GM06990 (cell line): ENCODE measurements at regions not wholly inside any gene's neighbourhood (a gene's known extent, or its start where the extent isn't known, plus 50 kb on each side); places are given as distances from the start of the nearest gene placed in this dataset.
"Not testable (repeated sequence)": the region's sequence is repeated elsewhere in the genome, so short reads cannot be mapped to it uniquely, and the experiment has no call there.

Experiments
- DNase-seq: peaks from one replicate; pipeline ENCODE4 v3.0.0-alpha.2; 2011; ENCODE audit not compliant: insufficient read length; ENCODE audit errors: extremely low read depth
- H3K27me3 ChIP-seq: replicated peaks from 2 replicates; pipeline ENCODE4 v1.6.0; 2011; ENCODE audit warnings: low read length; ENCODE audit not compliant: control insufficient read depth, insufficient read depth
- H3K36me3 ChIP-seq: 2 replicates; pipeline ENCODE4 v1.5.1; 2011; ENCODE audit warnings: low read length; ENCODE audit not compliant: control insufficient read depth, insufficient read depth
- H3K4me3 ChIP-seq: replicated peaks from 2 replicates; pipeline ENCODE4 v1.5.1; 2011; ENCODE audit warnings: low read depth, mild to moderate bottlenecking, control low read depth, low read length
- TF ChIP-seq, protein P1 (sequence below): IDR thresholded peaks from 2 replicates; pipeline ENCODE4 v1.5.1; 2011; ENCODE audit warnings: low read length, control low read depth, mild to moderate bottlenecking, inconsistent platforms; ENCODE audit not compliant: insufficient read depth, poor library complexity, severe bottlenecking

DNA sequence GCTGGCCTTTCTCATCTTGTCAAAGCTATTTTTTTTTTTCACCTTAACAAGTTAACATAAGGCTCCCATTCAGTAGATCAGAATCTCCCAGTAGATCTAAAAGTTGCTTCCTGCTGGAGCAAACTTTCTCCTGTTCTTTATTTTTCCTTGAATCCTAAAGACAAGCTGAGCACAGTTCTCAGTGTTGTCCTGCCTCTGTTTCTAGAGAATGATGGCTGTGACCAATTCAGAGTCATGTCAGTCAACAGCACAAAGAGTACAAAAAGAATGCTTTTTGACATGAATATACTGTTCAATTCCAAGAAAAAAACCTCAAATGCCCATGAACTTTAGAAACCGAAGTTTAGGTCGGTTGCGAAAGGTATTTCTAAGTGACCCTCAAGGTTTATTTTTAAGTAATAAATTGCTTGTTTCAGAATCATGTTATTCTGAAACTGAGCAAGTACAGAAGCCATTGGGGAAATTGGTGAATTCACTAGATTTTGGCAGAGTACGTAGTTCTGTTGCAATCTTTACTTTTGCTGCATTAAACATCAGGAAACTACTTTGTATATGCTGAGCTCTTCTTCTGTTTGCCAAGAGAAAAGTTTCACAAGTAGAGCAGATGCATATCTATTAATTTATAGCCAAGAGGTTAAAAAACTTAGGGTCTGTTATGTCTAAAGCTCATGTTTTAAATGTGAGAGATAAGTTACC lies 161.7 kb upstream of the RPS23 start:
- TF ChIP-seq, protein P1, sequence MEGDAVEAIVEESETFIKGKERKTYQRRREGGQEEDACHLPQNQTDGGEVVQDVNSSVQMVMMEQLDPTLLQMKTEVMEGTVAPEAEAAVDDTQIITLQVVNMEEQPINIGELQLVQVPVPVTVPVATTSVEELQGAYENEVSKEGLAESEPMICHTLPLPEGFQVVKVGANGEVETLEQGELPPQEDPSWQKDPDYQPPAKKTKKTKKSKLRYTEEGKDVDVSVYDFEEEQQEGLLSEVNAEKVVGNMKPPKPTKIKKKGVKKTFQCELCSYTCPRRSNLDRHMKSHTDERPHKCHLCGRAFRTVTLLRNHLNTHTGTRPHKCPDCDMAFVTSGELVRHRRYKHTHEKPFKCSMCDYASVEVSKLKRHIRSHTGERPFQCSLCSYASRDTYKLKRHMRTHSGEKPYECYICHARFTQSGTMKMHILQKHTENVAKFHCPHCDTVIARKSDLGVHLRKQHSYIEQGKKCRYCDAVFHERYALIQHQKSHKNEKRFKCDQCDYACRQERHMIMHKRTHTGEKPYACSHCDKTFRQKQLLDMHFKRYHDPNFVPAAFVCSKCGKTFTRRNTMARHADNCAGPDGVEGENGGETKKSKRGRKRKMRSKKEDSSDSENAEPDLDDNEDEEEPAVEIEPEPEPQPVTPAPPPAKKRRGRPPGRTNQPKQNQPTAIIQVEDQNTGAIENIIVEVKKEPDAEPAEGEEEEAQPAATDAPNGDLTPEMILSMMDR: no peak
- Histone ChIP-seq H3K36me3 (no peaks in the 10 kb centered on the region), H3K27me3 (no peaks in the 10 kb centered on the region), H3K4me3 (no peak overlapping the region)
- DNase-seq: no peak

- not testable (repeated sequence) for DNase-seq, H3K27me3 ChIP-seq, H3K4me3 ChIP-seq, H3K36me3 ChIP-seq
Measured at GRCh38 chr5:82437565-82437964, 159.4 kb upstream of the RPS23 start.

GRCh38 chr5:82436291-82436690 lies 158.1 kb upstream of the RPS23 start:
- Histone ChIP-seq H3K4me3 (no peak overlapping the region), H3K27me3 (no peaks in the 10 kb centered on the region), H3K36me3 (no peaks in the 10 kb centered on the region)
- DNase-seq: no peak
- TF ChIP-seq, protein P1: no peak

GRCh38 chr5:82434696-82435660 lies 156.8 kb upstream of the RPS23 start:
- not testable (repeated sequence) for DNase-seq, H3K36me3 ChIP-seq, H3K4me3 ChIP-seq, H3K27me3 ChIP-seq

- H3K4me3 ChIP-seq: no peak overlapping the region
- no peaks in the 10 kb centered on the region for H3K27me3 ChIP-seq
- H3K36me3 ChIP-seq: no peaks in the 10 kb centered on the region
- TF ChIP-seq, protein P1: no peak
- DNase-seq: no peak
Measured at GRCh38 chr5:82426464-82427154, 148.5 kb upstream of the RPS23 start.

GRCh38 chr5:82425591-82425990 lies 147.4 kb upstream of the RPS23 start:
- DNase-seq: no peak
- Histone ChIP-seq H3K36me3 (no peaks in the 10 kb centered on the region), H3K4me3 (no peak overlapping the region), H3K27me3 (no peaks in the 10 kb centered on the region)
- TF ChIP-seq, protein P1: no peak
